ELF-1 (cell line): ENCODE measurements at regions not wholly inside any gene's neighbourhood (a gene's known extent, or its start where the extent isn't known, plus 50 kb on each side); places are given as distances from the start of the nearest gene placed in this dataset.
A peak's percentile ranks its signal among the peaks of the same experiment; 100 is the strongest.

Source experiments
- DNase-seq: peaks from one replicate; pipeline ENCODE4 v3.0.0-alpha.2; 2016; ENCODE audit warnings: low read depth, low spot score

- DNase-seq, result no peak
These were observed 396.8 kb upstream of the PRMT6 start for GRCh38 chr1:106659490-106660244.

- DNase-seq, result no peak
These were observed 380.9 kb upstream of the PRMT6 start for GRCh38 chr1:106675558-106675957.

GRCh38 chr1:106676021-106676420 lies 380.5 kb upstream of the PRMT6 start:
- DNase-seq, result no peak

- DNase-seq, result no peak
These were observed 379.3 kb upstream of the PRMT6 start for GRCh38 chr1:106677181-106677580.

- no peak for DNase-seq
These were observed 378.8 kb upstream of the PRMT6 start for GRCh38 chr1:106677721-106678120.

DNA sequence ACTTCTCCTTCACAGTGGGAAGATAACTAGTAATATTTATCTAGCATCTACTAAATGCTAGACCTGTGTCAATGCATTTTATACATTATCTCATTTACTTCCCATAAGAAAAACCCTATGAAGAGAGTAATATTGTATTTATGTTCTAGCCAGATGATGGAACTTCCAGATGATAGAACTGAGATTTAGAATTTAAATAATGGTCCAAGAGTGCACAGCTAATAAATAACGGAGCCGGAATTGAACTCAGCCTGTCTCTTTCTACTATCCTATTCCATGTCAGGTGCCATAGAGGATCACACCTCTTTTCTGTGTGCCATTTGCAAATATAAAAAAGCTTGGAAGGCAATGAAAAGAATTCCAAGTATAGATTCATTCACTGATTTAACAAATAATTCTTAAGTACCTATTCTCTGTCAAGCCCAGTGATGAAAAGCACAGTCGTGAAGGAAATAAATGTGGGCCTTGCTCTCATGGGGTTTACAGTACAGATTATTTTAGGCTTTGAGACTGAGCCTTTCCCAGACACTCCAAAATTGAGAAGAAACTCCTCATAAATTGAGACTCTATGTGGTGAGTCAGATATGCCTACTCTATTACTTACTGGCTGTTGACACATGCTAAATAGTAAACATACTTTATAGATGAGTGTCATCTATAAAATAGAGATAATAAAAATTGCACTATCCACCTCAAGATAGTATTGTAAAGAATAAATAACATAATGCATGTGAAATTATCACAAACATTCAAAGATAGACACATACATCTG lies 378.0 kb upstream of the PRMT6 start:
- DNase-seq, result no peak

- no peak for DNase-seq
These were observed 376.3 kb upstream of the PRMT6 start for GRCh38 chr1:106680216-106680615.

GRCh38 chr1:106680776-106681344 lies 375.6 kb upstream of the PRMT6 start:
- DNase-seq, result no peak

DNA sequence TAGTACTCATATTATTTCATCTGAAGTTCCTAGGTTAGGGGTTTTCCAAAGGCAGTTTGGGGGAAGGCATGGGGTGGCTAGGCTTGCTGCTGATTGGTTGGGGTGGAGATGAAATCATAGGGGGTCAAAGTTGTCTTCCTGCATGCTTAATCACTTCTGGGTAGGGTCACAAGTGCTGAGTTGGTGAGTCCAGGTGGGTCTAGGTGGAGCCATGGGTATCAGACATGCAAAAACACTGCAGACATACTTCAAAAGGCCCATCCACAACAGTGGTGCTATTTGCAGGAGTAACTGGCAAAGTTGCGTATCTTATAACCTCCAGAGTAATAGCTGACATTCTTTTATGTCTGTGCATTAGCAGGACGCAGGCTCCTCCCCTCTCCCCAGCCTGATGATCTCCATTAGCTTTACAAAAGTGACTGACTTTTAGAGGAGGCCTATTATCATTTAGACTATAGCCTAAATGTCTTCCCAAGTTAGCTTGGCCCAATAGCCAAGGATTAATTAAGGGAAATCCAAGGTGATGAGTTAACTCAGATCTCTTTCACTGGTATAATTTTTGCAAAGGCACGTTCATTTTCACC lies 374.4 kb upstream of the PRMT6 start:
- DNase-seq, result no peak

GRCh38 chr1:106688446-106688845 lies 368.0 kb upstream of the PRMT6 start:
- DNase-seq, result no peak

GRCh38 chr1:106698660-106699059 lies 357.8 kb upstream of the PRMT6 start:
- DNase-seq, result no peak

DNA sequence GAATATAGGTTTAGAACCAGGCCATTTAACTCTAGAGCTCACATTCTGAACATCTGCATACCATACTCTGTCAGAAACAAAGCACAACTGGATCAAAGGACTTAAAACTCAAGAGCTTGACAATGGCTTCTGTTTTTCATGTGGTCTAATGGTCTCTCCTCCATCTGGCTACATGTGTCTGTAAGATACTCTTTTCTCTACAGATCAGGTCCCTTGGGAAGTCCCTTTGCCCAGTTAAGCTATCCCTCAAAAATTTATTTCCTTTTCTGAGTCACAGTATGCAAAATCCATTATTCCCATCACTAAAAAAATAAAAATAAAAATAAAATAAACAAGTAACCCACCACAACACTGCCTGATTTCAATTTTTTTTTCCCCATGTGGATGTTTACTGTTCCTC lies 357.0 kb upstream of the PRMT6 start:
- DNase-seq, result no peak

- no peak for DNase-seq
These were observed 356.3 kb upstream of the PRMT6 start for GRCh38 chr1:106700211-106700610.

DNA sequence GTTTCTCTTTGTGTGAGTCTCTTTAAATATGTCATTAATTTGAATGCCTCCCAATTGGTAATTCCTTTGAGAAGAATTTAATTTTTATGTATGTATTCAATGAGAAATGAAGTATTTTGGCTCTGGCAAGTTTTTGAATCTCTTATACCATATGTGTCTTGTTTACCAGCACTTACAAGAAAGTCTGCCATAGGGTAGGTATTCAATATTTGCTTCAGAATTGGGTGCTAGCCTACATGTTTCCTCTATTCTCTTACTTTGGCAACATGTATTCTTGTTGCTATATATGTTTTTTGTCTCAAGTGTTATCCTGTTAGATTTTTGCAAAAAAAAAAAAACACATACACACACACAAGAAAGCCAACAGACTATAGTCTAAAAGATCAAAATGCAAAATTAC lies 350.5 kb upstream of the PRMT6 start:
- DNase-seq, result no peak

DNA sequence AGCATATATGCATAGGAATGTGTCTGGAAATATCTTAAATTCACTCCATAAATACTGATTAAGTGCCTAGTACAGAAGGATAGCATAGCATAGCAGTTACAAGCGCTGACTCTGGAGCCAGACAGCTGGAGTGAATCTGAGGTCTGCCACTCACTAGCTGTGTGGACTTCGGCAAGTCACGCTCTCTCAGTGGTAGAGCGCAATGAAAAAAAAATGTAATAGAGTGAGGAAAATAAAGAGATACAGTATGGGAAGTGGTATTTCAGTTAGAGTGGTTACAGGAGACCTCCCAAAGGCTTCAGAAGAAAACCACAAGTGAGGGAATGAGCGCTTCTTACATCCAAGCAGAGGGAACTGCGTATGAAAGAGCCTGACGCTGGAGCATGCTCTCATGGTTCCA lies 338.9 kb upstream of the PRMT6 start:
- no peak for DNase-seq

DNA sequence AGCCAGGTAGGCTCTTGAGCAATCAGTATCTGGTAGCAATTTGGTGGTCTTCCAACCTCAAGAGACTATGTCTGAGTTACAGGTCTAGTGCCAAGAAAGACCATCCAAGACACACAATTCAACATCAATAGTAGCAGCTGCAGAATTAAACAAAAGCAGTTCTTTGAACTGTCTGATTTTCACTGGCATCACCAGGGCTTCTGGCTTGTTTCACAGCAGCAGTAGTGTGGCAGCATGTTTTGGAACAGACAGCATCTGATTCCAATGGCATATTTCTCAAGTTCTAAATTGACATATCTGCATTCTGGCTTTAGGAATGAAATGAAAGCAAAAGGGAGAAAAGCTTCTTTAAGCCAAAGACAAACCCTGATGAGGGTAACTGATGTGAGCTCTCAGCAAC lies 334.7 kb upstream of the PRMT6 start:
- DNase-seq, result no peak

GRCh38 chr1:106722466-106722865 lies 334.0 kb upstream of the PRMT6 start:
- no peak for DNase-seq

GRCh38 chr1:106727171-106727570 lies 329.3 kb upstream of the PRMT6 start:
- DNase-seq, result no peak

GRCh38 chr1:106746448-106747085 lies 309.9 kb upstream of the PRMT6 start:
- DNase-seq, result no peak

- DNase-seq, result no peak
These were observed 309.2 kb upstream of the PRMT6 start for GRCh38 chr1:106747232-106747631.

DNA sequence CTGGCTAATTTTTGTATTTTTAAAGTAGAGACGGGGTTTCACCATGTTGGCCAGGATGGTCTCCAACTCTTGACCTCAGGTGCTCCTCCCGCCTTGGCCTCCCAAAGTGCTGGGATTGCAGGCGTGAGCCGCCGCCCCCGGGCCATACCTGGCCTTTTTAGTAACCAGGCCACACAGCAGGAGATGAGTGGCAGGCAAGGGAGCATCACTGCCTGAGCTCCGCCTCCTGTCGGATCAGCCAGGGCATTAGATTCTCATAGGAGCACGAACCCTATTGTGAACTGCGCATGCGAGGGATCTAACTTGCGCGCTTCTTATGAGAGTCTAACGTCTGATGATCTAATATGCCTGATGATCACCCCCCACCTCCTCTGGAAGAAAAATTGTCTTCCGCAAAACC lies 308.7 kb upstream of the PRMT6 start:
- DNase-seq, result peak; percentile 6

DNA sequence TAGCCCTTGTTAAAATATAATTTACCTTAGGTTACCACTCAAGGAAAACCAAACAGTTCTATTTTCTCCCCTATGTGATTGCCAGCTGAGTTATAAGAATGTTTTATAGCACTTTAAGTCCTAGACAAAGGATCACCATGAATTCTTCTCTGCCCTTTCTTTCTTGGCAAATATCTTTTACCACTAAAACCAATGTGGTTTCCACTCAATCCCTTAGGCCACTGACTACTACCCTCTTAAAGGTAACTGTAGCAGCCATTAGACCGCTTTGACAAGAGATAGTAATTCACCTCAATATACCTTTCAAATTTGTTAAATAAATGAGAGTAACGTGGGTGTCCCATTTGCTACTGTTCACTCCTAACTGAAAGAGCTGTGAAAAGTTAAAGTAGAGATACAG lies 307.9 kb upstream of the PRMT6 start:
- DNase-seq, result no peak
